Neuron (in vitro differentiated cells): ENCODE measurements at regions not wholly inside any gene's neighbourhood (a gene's known extent, or its start where the extent isn't known, plus 50 kb on each side); places are given as distances from the start of the nearest gene placed in this dataset.

ENCODE experiments used
- H2AFZ ChIP-seq: one replicate; pipeline ENCODE4 v1.6.1; 2013; ENCODE audit warnings: low read depth, mild to moderate bottlenecking, inconsistent platforms, low read length, moderate library complexity
- H3K27me3 ChIP-seq: one replicate; pipeline ENCODE4 v1.6.1; 2013; ENCODE audit warnings: low read length; ENCODE audit not compliant: insufficient read depth
- H3K36me3 ChIP-seq: one replicate; pipeline ENCODE4 v1.6.1; 2013; ENCODE audit warnings: low read length; ENCODE audit not compliant: insufficient read depth
- H3K4me1 ChIP-seq: one replicate; pipeline ENCODE4 v1.6.1; 2013; ENCODE audit warnings: low read length; ENCODE audit not compliant: insufficient read depth
- H3K4me3 ChIP-seq: 2 replicates; pipeline ENCODE4 v1.5.1; 2013; ENCODE audit warnings: mild to moderate bottlenecking, low read length, moderate library complexity
- H3K9me3 ChIP-seq: one replicate; pipeline ENCODE4 v1.6.1; 2013; ENCODE audit warnings: low read length

GRCh38 chr18:11553098-11553940 is 56.1 kb upstream of the SLC35G4 start:
- no peaks in the 10 kb centered on the region for H3K4me1 ChIP-seq
- no peaks in the 10 kb centered on the region for H3K27me3 ChIP-seq
- no peaks in the 10 kb centered on the region for H3K9me3 ChIP-seq
- no peak overlapping the region for H3K4me3 ChIP-seq
- H3K36me3 ChIP-seq, result no peaks in the 10 kb centered on the region
- no peak overlapping the region for H2AFZ ChIP-seq

GRCh38 chr18:11548916-11549551 is 60.4 kb upstream of the SLC35G4 start:
- H3K9me3 ChIP-seq, result no peaks in the 10 kb centered on the region
- no peaks in the 10 kb centered on the region for H3K4me1 ChIP-seq
- no peaks in the 10 kb centered on the region for H3K27me3 ChIP-seq
- H3K4me3 ChIP-seq, result no peak overlapping the region
- no peak overlapping the region for H2AFZ ChIP-seq
- H3K36me3 ChIP-seq, result no peaks in the 10 kb centered on the region

- Histone ChIP-seq H3K36me3 (no peaks in the 10 kb centered on the region), H2AFZ (no peak overlapping the region), H3K27me3 (no peaks in the 10 kb centered on the region), H3K9me3 (no peaks in the 10 kb centered on the region), H3K4me1 (no peaks in the 10 kb centered on the region), H3K4me3 (no peak overlapping the region)
These were observed 61.0 kb upstream of the SLC35G4 start for GRCh38 chr18:11548396-11548795.

GRCh38 chr18:11544060-11544633 is 65.2 kb upstream of the SLC35G4 start:
- Histone ChIP-seq H3K9me3 (no peaks in the 10 kb centered on the region), H3K4me1 (no peaks in the 10 kb centered on the region), H3K27me3 (no peaks in the 10 kb centered on the region), H3K36me3 (no peaks in the 10 kb centered on the region), H2AFZ (no peak overlapping the region), H3K4me3 (no peak overlapping the region)

GRCh38 chr18:11541179-11541578 is 68.2 kb upstream of the SLC35G4 start:
- H3K27me3 ChIP-seq, result no peaks in the 10 kb centered on the region
- H2AFZ ChIP-seq, result no peak overlapping the region
- no peaks in the 10 kb centered on the region for H3K9me3 ChIP-seq
- no peak overlapping the region for H3K4me3 ChIP-seq
- no peaks in the 10 kb centered on the region for H3K36me3 ChIP-seq
- no peaks in the 10 kb centered on the region for H3K4me1 ChIP-seq

GRCh38 chr18:11533942-11534496 is 75.4 kb upstream of the SLC35G4 start:
- Histone ChIP-seq H3K27me3 (no peaks in the 10 kb centered on the region), H2AFZ (no peak overlapping the region), H3K36me3 (no peaks in the 10 kb centered on the region), H3K4me1 (no peaks in the 10 kb centered on the region), H3K4me3 (no peak overlapping the region), H3K9me3 (no peaks in the 10 kb centered on the region)

- Histone ChIP-seq H3K9me3 (no peaks in the 10 kb centered on the region), H2AFZ (no peak overlapping the region), H3K36me3 (no peaks in the 10 kb centered on the region), H3K27me3 (no peaks in the 10 kb centered on the region), H3K4me1 (no peaks in the 10 kb centered on the region), H3K4me3 (no peak overlapping the region)
These were observed 75.9 kb upstream of the SLC35G4 start for GRCh38 chr18:11533513-11533890.

GRCh38 chr18:11532758-11533512 is 76.5 kb upstream of the SLC35G4 start:
- Histone ChIP-seq H3K9me3 (no peaks in the 10 kb centered on the region), H2AFZ (no peak overlapping the region), H3K4me1 (no peaks in the 10 kb centered on the region), H3K36me3 (no peaks in the 10 kb centered on the region), H3K4me3 (no peak overlapping the region), H3K27me3 (no peaks in the 10 kb centered on the region)

GRCh38 chr18:11529081-11529480 is 80.3 kb upstream of the SLC35G4 start:
- H3K36me3 ChIP-seq, result no peaks in the 10 kb centered on the region
- no peaks in the 10 kb centered on the region for H3K9me3 ChIP-seq
- no peak overlapping the region for H3K4me3 ChIP-seq
- no peaks in the 10 kb centered on the region for H3K27me3 ChIP-seq
- H3K4me1 ChIP-seq, result no peaks in the 10 kb centered on the region
- H2AFZ ChIP-seq, result no peak overlapping the region

GRCh38 chr18:11526675-11527074 is 82.7 kb upstream of the SLC35G4 start:
- Histone ChIP-seq H3K36me3 (no peaks in the 10 kb centered on the region), H3K27me3 (no peaks in the 10 kb centered on the region), H2AFZ (no peak overlapping the region), H3K4me3 (no peak overlapping the region), H3K4me1 (no peaks in the 10 kb centered on the region), H3K9me3 (no peaks in the 10 kb centered on the region)

GRCh38 chr18:11523804-11524203 is 85.6 kb upstream of the SLC35G4 start:
- H3K9me3 ChIP-seq, result no peaks in the 10 kb centered on the region
- no peaks in the 10 kb centered on the region for H3K4me1 ChIP-seq
- no peak overlapping the region for H2AFZ ChIP-seq
- no peaks in the 10 kb centered on the region for H3K36me3 ChIP-seq
- H3K27me3 ChIP-seq, result no peaks in the 10 kb centered on the region
- no peak overlapping the region for H3K4me3 ChIP-seq

- no peaks in the 10 kb centered on the region for H3K4me1 ChIP-seq
These were observed 86.4 kb upstream of the SLC35G4 start for GRCh38 chr18:11522992-11523391.

GRCh38 chr18:11521853-11522252 is 87.5 kb upstream of the SLC35G4 start:
- Histone ChIP-seq H2AFZ (no peak overlapping the region), H3K27me3 (no peaks in the 10 kb centered on the region), H3K4me3 (no peak overlapping the region)

More at GRCh38 chr18:11522992-11523391, 86.4 kb upstream of the SLC35G4 start:
- Histone ChIP-seq H3K4me3 (no peak overlapping the region), H3K36me3 (no peaks in the 10 kb centered on the region), H2AFZ (no peak overlapping the region), H3K9me3 (no peaks in the 10 kb centered on the region), H3K27me3 (no peaks in the 10 kb centered on the region)

More at GRCh38 chr18:11521853-11522252, 87.5 kb upstream of the SLC35G4 start:
- Histone ChIP-seq H3K36me3 (no peaks in the 10 kb centered on the region), H3K4me1 (no peaks in the 10 kb centered on the region), H3K9me3 (no peaks in the 10 kb centered on the region)
